HepG2 (cell line): ENCODE measurements at regions not wholly inside any gene's neighbourhood (a gene's known extent, or its start where the extent isn't known, plus 50 kb on each side); places are given as distances from the start of the nearest gene placed in this dataset.

ENCODE experiments used
- ATAC-seq: fragments of 200-7000 bp; cut with Tn5 transposase; 3 replicates; pipeline ENCODE4 v1.9.1; 2020; ENCODE audit warnings: mild to moderate bottlenecking, moderate library complexity
- BruUV-seq: library from RNA; stranded (reverse); fragments of 400-500 nt; replicated peaks from 2 replicates; lab custom pipeline; 2021; lab: Mats Ljungman, UMichigan
- CTCF ChIA-PET: fragments of 300-600 bp; formaldehyde crosslinking; extraction: SDS; loops from one replicate; lab custom pipeline; 2021; ENCODE audit warnings: low total read pairs, inconsistent platforms, low intra/inter-chr PET ratio; lab: Yijun Ruan, JAX
- POLR2A ChIA-PET: fragments of 350-600 bp; sonication (Branson Sonifier 250); formaldehyde crosslinking; loops from one replicate; lab custom pipeline; 2020; ENCODE audit warnings: antibody characterized with exemption, inconsistent platforms; lab: Yijun Ruan, JAX
- DNase-seq: peaks from one replicate; pipeline ENCODE4 v3.0.0-alpha.2; 2015; ENCODE audit warnings: low spot score
- FAIRE-seq: peaks from 3 replicates; lab custom pipeline; 2011; peaks lifted over from hg19 to GRCh38; lab: Jason Lieb, UNC
- H2AFZ ChIP-seq: one replicate; pipeline ENCODE4 v1.6.1; 2011; ENCODE audit warnings: low read length, inconsistent platforms
- H3K27ac ChIP-seq: fragments of 300-600 bp; 3 replicates; pipeline ENCODE4 v1.8.0; 2011; ENCODE audit warnings: mixed run types, mild to moderate bottlenecking, mixed read lengths, low read length, inconsistent platforms; ENCODE audit not compliant: insufficient read depth; ENCODE audit errors: extremely low read length
- H3K27me3 ChIP-seq, 2 experiments: fragments of 200-600 bp in 1 of 2; 2 replicates in 1 of 2; 3 replicates in 1 of 2; pipeline versions ENCODE4 v1.6.0 to v1.8.0; 2011; ENCODE audit warnings: low read length in 2 of 2, mild to moderate bottlenecking in 2 of 2, moderate library complexity in 2 of 2, inconsistent platforms in 1 of 2; ENCODE audit not compliant: insufficient read depth in 2 of 2, control insufficient read depth in 1 of 2
- H3K36me3 ChIP-seq, 2 experiments: fragments of 200-600 bp in 1 of 2; replicated peaks in 1 of 2; 2 replicates in 1 of 2; 3 replicates in 1 of 2; pipeline versions ENCODE4 v1.5.1 to v1.8.0; 2011; ENCODE audit warnings: low read length in 2 of 2, inconsistent platforms in 1 of 2; ENCODE audit not compliant: insufficient read depth in 2 of 2, control insufficient read depth in 1 of 2
- H3K4me1 ChIP-seq: 2 replicates; pipeline ENCODE4 v1.5.1; 2012; ENCODE audit warnings: low read length, inconsistent platforms; ENCODE audit not compliant: insufficient read depth
- H3K4me2 ChIP-seq: 2 replicates; pipeline ENCODE4 v1.6.0; 2011; ENCODE audit warnings: low read depth, low read length, inconsistent platforms
- H3K4me3 ChIP-seq, 3 experiments: fragments of 200-600 bp in 1 of 3; sonication (generic), shearing (Covaris generic) in 1 of 3; replicated peaks in 1 of 3; 2 replicates each; pipeline ENCODE4 v1.5.1; 2011 to 2016; ENCODE audit warnings: low read length in 3 of 3, inconsistent platforms in 2 of 3, low read depth in 2 of 3, mild to moderate bottlenecking in 2 of 3, control low read depth in 1 of 3, mixed read lengths in 1 of 3; ENCODE audit not compliant: insufficient read depth in 1 of 3
- H3K79me2 ChIP-seq: one replicate; pipeline ENCODE4 v1.6.1; 2011; ENCODE audit warnings: low read length, inconsistent platforms; ENCODE audit not compliant: insufficient read depth
- H3K9ac ChIP-seq: 2 replicates; pipeline ENCODE4 v1.6.0; 2011; ENCODE audit warnings: mild to moderate bottlenecking, low read depth, low read length, inconsistent platforms; ENCODE audit not compliant: insufficient read depth
- H3K9me3 ChIP-seq: 2 replicates; pipeline ENCODE4 v1.5.1; 2012; ENCODE audit warnings: mild to moderate bottlenecking, low read length
- H4K20me1 ChIP-seq: 2 replicates; pipeline ENCODE4 v1.6.0; 2011; ENCODE audit warnings: inconsistent platforms, mild to moderate bottlenecking, low read length, moderate library complexity; ENCODE audit not compliant: insufficient read depth
- ETV6 ChIP-seq: sonication (generic); formaldehyde crosslinking; conservative IDR thresholded peaks from 2 replicates; pipeline ENCODE4 v1.4.0; 2020; ENCODE audit warnings: missing genetic modification reagents
- HNRNPH1 ChIP-seq: fragments of 200-400 bp; formaldehyde crosslinking; optimal IDR thresholded peaks from 2 replicates; pipeline ENCODE3; 2017; ENCODE audit warnings: mild to moderate bottlenecking, low read depth, low read length
- HOXA3 ChIP-seq: sonication (generic); formaldehyde crosslinking; IDR thresholded peaks from 2 replicates; pipeline ENCODE4 v1.5.0; 2020; ENCODE audit warnings: missing genetic modification reagents
- ZBTB1 ChIP-seq: sonication (generic); formaldehyde crosslinking; IDR thresholded peaks from 2 replicates; pipeline ENCODE4 v1.4.0; 2020; ENCODE audit warnings: missing genetic modification reagents, borderline replicate concordance
- ZNF121 ChIP-seq: sonication (generic); formaldehyde crosslinking; IDR thresholded peaks from 2 replicates; pipeline ENCODE4 v1.5.0; 2020; ENCODE audit warnings: mild to moderate bottlenecking, missing genetic modification reagents
- ZNF501 ChIP-seq: sonication (generic); formaldehyde crosslinking; IDR thresholded peaks from 2 replicates; pipeline ENCODE4 v1.5.1; 2020; ENCODE audit warnings: mild to moderate bottlenecking, moderate library complexity, missing genetic modification reagents
- ZNF589 ChIP-seq: sonication (generic); formaldehyde crosslinking; conservative IDR thresholded peaks from 2 replicates; pipeline ENCODE4 v1.8.0; 2022; ENCODE audit warnings: mild to moderate bottlenecking, moderate library complexity, missing genetic modification reagents
- WGBS: methylation state at CpG from one replicate; pipeline ENCODE4 v1.1.6; 2017; ENCODE audit warnings: low lambda C conversion rate; 5-methylcytosine and 5-hydroxymethylcytosine counted together
- in situ Hi-C: cut with HindIII; loops from 2 replicates; pipeline ENCODE4 v1.10.0; 2017; ENCODE audit warnings: low pct_unique_long_range_greater_than_20kb; ENCODE audit not compliant: extremely low pct_ligation_motif_present
- intact Hi-C: fragments of 100-400 bp; cut with micrococcal nuclease; formaldehyde crosslinking; loops from one replicate; pipeline ENCODE4 v1.10.0; 2022; ENCODE audit not compliant: unreplicated experiment
- TF ChIP-seq, protein P1 (sequence below): sonication (generic); formaldehyde crosslinking; IDR thresholded peaks from 2 replicates; pipeline ENCODE4 v1.4.0; 2020; ENCODE audit warnings: mild to moderate bottlenecking, missing genetic modification reagents

- Histone ChIP-seq H3K4me3 (no peak overlapping the region), H3K27ac (no peak overlapping the region), H4K20me1 (no peaks in the 10 kb centered on the region), H3K79me2 (no peaks in the 10 kb centered on the region), H2AFZ (no peak overlapping the region), H3K9ac (no peak overlapping the region), H3K4me2 (no peak overlapping the region), H3K4me1 (peaks cover 22% of the 10 kb centered on the region), H3K27me3 (peaks cover 0 to 3% of the 10 kb centered on the region in 2 experiments; a peak in 1 of 5 replicates), H3K36me3 (no peaks in the 10 kb centered on the region), H3K9me3 (no peaks in the 10 kb centered on the region)
- intact Hi-C loops (no loop called here), in situ Hi-C loops (no loop called here)
- FAIRE-seq (no peak), DNase-seq (no peak), ATAC-seq (no peak)
- POLR2A ChIA-PET: no interaction called here
- CTCF ChIA-PET: no interaction called here
- 8% methylated on average over 1 of the region's 1 CpG for WGBS
- BruUV-seq: no TSS peak
- no peak for TF ChIP-seq ZNF121 (CRISPR knock-in tag)
- TF ChIP-seq, protein P1, sequence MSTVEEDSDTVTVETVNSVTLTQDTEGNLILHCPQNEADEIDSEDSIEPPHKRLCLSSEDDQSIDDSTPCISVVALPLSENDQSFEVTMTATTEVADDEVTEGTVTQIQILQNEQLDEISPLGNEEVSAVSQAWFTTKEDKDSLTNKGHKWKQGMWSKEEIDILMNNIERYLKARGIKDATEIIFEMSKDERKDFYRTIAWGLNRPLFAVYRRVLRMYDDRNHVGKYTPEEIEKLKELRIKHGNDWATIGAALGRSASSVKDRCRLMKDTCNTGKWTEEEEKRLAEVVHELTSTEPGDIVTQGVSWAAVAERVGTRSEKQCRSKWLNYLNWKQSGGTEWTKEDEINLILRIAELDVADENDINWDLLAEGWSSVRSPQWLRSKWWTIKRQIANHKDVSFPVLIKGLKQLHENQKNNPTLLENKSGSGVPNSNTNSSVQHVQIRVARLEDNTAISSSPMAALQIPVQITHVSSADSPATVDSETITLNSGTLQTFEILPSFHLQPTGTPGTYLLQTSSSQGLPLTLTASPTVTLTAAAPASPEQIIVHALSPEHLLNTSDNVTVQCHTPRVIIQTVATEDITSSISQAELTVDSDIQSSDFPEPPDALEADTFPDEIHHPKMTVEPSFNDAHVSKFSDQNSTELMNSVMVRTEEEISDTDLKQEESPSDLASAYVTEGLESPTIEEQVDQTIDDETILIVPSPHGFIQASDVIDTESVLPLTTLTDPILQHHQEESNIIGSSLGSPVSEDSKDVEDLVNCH (CRISPR knock-in tag): no peak
- TF ChIP-seq HNRNPH1: no peak
- no peak for TF ChIP-seq ZNF589 (CRISPR knock-in tag)
- TF ChIP-seq ZNF501 (CRISPR knock-in tag): no peak
- no peak for TF ChIP-seq HOXA3 (CRISPR knock-in tag)
- no peak for TF ChIP-seq ETV6 (CRISPR knock-in tag)
- no peak for TF ChIP-seq ZBTB1
These were observed 54.7 kb upstream of the ADAMTS16 start for GRCh38 chr5:5085381-5085780.
